ENCODE measurements at regions not wholly inside any gene's neighbourhood (a gene's known extent, or its start where the extent isn't known, plus 50 kb on each side); places are given as distances from the start of the nearest gene placed in this dataset.

DNA sequence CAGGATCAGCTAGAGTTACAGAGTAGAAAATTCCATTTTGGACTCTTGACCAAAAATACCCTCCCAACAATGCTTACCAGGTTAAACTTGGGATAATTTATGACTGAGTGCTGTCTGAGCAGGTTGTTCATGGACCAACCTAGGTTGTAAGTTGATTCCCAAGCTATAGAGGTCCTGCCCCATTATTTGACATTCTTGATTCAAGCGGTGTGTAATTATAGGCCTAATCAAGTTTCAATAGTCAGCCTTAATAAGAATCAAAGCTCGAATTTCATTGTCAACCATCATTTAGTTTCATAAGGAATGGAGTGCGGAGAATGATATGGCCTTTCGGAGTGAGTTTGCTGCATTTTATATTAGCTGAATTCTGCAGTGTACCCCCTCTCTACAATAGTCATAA lies 152.8 kb upstream of the FIGN start:
- Histone ChIP-seq H2AK5ac (ENCODE audit: low read depth, low read length) (no peak overlapping the region), H4K8ac (ENCODE audit: extremely low read depth, insufficient read depth, low read length) (no peak overlapping the region), H3K9ac (replicated peaks in 1 of 4; ENCODE audit: extremely low read depth in 1 of 4, low read depth in 3 of 4, low read length in 3 of 4) (no peak overlapping the region), H2BK15ac (ENCODE audit: low read length) (no peak overlapping the region), H4K91ac (replicated peaks; ENCODE audit: insufficient read length, low read length) (no peak overlapping the region), H3K14ac (ENCODE audit: insufficient read length) (no peak overlapping the region), H3K27ac (ENCODE audit: low read depth, low read length) (no peak overlapping the region), H2AFZ (ENCODE audit: low read length) (no peak overlapping the region), H3K56ac (replicated peaks; ENCODE audit: insufficient read length, low read depth, low read length) (no peak overlapping the region), H3K9me3 (ENCODE audit: insufficient read depth in 2 of 2, low read depth in 1 of 2, low read length in 1 of 2) (peaks cover 4 to 8% of the 10 kb centered on the region in 2 experiments; a peak in 2 of 4 replicates), H2BK5ac (ENCODE audit: low read depth, low read length) (no peak overlapping the region), H3K4ac (replicated peaks; ENCODE audit: insufficient read length, low read depth, low read length) (no peak overlapping the region), H3K4me1 (replicated peaks in 1 of 4; ENCODE audit: control insufficient read depth in 3 of 4, insufficient read depth in 4 of 4, low read length in 3 of 4) (no peaks in the 10 kb centered on the region), H4K5ac (ENCODE audit: insufficient read length, low read depth, low read length) (no peak overlapping the region), H3K36me3 (ENCODE audit: control insufficient read depth in 2 of 4, insufficient read depth in 4 of 4, low read length in 3 of 4) (no peaks in the 10 kb centered on the region), H3K23me2 (ENCODE audit: low read depth, low read length) (no peaks in the 10 kb centered on the region), H4K20me1 (replicated peaks in 1 of 2; ENCODE audit: control insufficient read depth in 1 of 2, insufficient read depth in 2 of 2, low read length in 2 of 2) (no peaks in the 10 kb centered on the region), H2BK120ac (replicated peaks; ENCODE audit: low read depth, low read length) (no peak overlapping the region), H3K18ac (ENCODE audit: extremely low read depth, low read length) (no peak overlapping the region), H3K79me2 (ENCODE audit: control insufficient read depth in 1 of 2, insufficient read depth in 2 of 2, low read length in 2 of 2) (no peaks in the 10 kb centered on the region), H3K4me2 (ENCODE audit: insufficient read depth in 1 of 2, low read depth in 2 of 2, low read length in 2 of 2) (no peak overlapping the region), H3K79me1 (ENCODE audit: low read depth, low read length) (no peaks in the 10 kb centered on the region), H3K23ac (ENCODE audit: insufficient read length) (no peak overlapping the region), H2BK20ac (ENCODE audit: low read length) (no peak overlapping the region), H3K27me3 (replicated peaks in 1 of 4; ENCODE audit: control insufficient read depth in 3 of 4, extremely low read depth in 1 of 4, insufficient read depth in 3 of 4, low read length in 3 of 4) (no peaks in the 10 kb centered on the region), H3K4me3 (ENCODE audit: extremely low read depth in 1 of 4, insufficient read depth in 2 of 4, low read depth in 3 of 4, low read length in 4 of 4) (no peak overlapping the region), H2BK12ac (ENCODE audit: low read depth, low read length) (no peak overlapping the region)
- ChIA-PET POLR2A (ENCODE audit: partially characterized antibody) (no interaction called here), CTCF (ENCODE audit: partially characterized antibody) (interaction anchor here (4.9 kb wide), 1 partner anchor 9 kb away, joined by 35 read pairs; no protein-coding TSS in a partner anchor)
- DNase-seq (ENCODE audit: low read depth in 1 of 2, low spot score in 2 of 2) = no peak
- no peak for FAIRE-seq
- 87% methylated on average over 4 of the region's 4 CpGs; no CpG with 5 or more reads in 1 of the 2 experiments for WGBS, 2 experiments (ENCODE audit: extremely low coverage in 1 of 2, insufficient coverage in 1 of 2, insufficient read length in 1 of 2, insufficient replicate concordance in 2 of 2, low coverage in 1 of 2, low lambda C conversion rate in 2 of 2, missing lambda C conversion rate in 1 of 2)
- TF ChIP-seq USF2 (IDR thresholded peaks at IDR 0.05; ENCODE audit: low read length) (no peak), RXRA (IDR thresholded peaks at IDR 0.05; ENCODE audit: insufficient read depth, low read depth, low read length) (no peak), CHD2 (IDR thresholded peaks at IDR 0.05; ENCODE audit: low read length) (no peak), ASH2L (IDR thresholded peaks at IDR 0.05; ENCODE audit: low read length) (no peak), RBBP5 (IDR thresholded peaks at IDR 0.05; ENCODE audit: borderline replicate concordance, low read depth, low read length) (no peak), RNF2 (IDR thresholded peaks at IDR 0.05; ENCODE audit: borderline replicate concordance, low read depth, low read length, missing control alignments, poor library complexity, severe bottlenecking) (no peak), HDAC6 (IDR thresholded peaks at IDR 0.05; ENCODE audit: low read depth, low read length) (no peak), ZNF274 (IDR thresholded peaks at IDR 0.05; ENCODE audit: borderline replicate concordance, extremely low read depth, low read length) (no peak), GABPA (IDR thresholded peaks at IDR 0.05; ENCODE audit: borderline replicate concordance, insufficient read depth, low read length) (no peak), POU5F1 (IDR thresholded peaks at IDR 0.05; ENCODE audit: low read depth, low read length) (no peak), TEAD4 (IDR thresholded peaks at IDR 0.05; ENCODE audit: low read depth, low read length) (no peak), RAD21 (IDR thresholded peaks at IDR 0.05 in 1 of 2, conservative IDR thresholded peaks at IDR 0.05 in 1 of 2; ENCODE audit: low read depth in 2 of 2, low read length in 2 of 2) (no peak), SIRT6 (IDR thresholded peaks at IDR 0.05; ENCODE audit: low read length) (no peak)

All from H1 (cell line).